ENCODE measurements at regions not wholly inside any gene's neighbourhood (a gene's known extent, or its start where the extent isn't known, plus 50 kb on each side); places are given as distances from the start of the nearest gene placed in this dataset.

DNA sequence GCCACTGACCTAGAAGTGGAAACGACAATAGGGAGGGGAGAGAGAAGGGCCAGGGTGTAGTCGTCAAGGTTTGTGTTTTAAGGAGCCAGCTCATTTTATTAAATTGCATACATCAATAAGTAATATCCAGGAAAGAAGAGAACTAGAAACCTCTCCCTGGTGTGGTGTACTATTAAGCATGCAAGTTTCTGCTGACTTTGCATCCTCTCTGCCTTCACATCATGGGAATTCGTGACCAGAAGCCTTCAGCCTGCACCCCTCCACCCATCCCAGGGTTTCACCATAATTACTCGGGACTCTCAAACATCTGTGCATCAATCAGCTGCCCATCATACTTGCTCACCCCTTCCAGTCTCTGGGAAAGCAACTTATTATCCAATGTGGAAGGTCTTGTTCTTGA is 70.9 kb upstream of the UBE3A start:
- intact Hi-C loops (cut with micrococcal nuclease) = loop anchor here (2.0 to 5.0 kb wide), 2 partner anchors 428 to 1355 kb away; no protein-coding TSS in a partner anchor

DNA sequence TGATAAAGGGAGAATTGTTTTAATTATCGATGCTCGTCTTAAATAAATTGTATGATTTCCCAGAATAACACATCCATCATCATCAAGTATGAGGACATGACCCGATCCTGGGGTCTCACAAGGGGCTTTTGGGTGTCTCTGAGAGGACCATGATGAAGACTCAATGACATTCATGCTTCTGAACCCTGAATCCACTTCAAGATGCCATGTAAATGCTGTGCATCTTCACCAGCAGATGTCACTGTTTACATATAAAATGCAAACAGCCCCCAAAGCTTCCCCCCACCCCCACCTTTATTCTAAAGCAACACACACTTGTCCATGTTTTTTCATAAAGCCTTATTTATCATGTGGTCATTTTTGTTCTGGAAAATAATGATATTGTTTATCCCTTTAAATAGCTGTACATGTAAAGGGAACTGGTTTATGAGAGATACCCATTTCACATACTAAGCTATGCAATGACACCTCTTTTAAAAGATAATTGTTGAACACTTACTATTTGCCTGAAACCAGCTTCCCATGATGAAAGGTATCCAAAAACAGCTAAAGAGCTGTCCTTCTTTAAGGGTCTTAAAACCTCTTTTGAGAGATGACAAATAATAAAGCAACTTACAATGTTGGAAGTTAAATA is 69.7 kb upstream of the UBE3A start:
- intact Hi-C loops (cut with micrococcal nuclease) = loop anchor here (1.0 to 5.0 kb wide), 3 partner anchors 429 to 1356 kb away; no protein-coding TSS in a partner anchor

DNA sequence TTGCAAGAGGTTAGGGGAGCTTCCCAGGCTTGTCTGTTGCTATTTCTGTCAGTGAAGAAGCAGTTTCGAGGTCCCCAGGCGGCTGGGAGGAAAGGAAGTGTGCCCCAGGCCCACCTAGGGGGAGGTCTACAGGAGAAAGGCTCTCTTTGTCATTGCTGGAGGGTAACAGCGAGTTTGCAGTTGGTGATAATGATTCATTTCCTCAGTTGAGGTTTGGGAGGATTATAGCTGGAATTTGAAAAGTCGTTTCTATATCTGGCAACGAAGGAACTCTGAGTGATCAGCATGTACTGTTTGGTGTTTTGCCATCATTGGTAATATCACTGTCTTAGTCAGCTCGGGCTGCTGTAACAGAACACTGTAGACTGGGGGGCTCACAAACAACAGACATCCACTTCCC is 65.5 kb upstream of the UBE3A start:
- intact Hi-C loops (cut with micrococcal nuclease) = no loop called here

DNA sequence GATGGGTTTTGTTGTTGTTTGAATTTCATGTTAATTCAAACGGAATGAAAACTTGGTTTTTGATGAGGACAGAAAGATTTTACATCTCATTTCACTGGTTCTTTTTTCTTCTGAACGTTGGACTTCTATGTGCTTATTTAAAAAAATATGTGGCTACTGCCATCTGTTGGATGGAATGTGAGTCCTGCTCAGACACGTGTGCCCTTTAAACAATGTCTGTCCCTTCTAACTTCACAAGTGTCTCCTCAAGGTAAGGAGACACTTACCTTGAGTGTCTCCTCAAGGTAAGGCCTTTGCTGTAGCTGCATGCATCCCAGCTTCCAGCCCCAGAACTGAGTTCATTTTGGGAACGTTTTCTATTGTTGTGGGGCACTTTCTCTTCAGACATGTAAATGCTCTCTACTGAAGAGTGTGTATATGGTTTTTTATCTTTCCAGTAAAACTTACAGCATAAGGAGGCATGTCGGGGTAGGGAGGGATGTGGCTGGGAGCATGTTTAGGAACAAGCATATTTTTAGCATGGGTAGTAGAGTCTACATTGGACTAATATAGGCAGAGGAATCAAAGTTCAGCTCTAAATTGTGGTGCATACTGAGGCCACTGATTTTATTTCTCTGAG is 63.1 kb upstream of the UBE3A start:
- intact Hi-C loops (cut with micrococcal nuclease) = loop anchor here (2.0 kb wide), 1 partner anchor 1859 kb away; no protein-coding TSS in a partner anchor

DNA sequence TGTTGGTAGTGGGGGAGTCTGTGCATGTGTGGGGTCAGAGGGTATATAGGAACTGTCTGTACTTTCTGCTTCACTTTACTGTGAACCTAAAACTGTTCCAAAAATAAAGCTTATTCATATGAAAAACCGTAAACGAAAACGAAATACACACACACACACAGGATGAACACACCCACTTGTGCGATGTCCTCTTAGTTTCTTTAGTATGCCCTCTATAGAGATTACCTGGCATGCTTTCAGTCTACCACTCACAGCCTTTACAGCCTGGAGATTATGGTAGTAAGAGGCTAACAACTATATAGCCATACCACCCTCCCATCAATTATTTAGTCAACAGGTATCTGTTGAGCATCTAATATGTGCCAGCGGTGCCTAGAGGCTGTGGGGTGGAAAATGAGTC is 60.0 kb upstream of the UBE3A start:
- intact Hi-C loops (cut with micrococcal nuclease) = no loop called here

DNA sequence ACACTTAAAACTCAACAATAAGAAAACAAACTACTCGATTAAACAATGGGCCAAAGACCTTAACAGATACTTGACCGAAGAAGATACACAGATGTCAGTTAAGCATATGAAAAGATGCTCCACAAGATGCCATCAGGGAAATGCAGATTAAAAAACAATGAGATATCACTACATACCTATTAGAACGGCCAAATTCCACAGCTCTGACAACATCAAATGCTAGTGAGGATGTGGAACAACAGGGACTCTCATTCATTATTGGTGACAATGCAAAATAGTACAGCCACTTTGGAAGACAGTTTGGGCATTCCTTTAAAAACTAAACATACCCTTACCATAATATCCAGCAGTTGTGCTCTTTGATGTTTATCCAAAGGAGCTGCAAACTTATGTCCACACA is 59.1 kb upstream of the UBE3A start:
- intact Hi-C loops (cut with micrococcal nuclease) = no loop called here

DNA sequence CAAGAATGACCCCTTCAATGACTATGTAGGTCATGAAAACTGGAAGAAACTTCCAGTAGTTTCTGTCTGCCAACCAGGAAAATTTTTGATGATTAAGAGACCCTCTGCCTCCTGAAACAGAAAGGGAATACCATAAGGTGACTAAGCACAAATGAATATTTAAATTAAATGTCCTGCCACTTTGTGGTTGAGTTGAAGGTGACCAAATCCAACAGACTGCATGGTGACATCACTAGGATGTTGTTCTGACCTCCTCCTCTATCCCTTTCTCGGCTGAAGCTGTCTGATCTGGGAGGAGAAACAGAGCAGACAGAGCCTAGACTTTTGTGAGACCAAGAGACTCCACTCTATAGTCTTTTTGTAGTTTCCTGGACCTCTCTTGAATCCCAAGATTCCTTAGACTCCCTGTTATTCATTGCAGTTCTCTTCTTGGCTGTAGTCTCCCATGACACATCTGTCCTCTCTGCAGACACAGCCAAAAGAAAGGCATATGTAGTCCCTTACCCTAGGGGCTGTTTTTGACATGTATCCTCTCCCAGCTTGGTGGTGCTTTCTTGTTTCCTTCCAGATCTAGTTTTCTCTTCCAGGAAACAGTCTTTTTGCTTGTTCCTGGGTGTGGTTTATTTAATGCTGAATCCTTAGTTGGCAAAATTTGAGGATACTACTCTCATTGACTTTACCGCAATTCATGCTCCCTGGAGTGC is 55.2 kb upstream of the UBE3A start:
- intact Hi-C loops (cut with micrococcal nuclease) = no loop called here

DNA sequence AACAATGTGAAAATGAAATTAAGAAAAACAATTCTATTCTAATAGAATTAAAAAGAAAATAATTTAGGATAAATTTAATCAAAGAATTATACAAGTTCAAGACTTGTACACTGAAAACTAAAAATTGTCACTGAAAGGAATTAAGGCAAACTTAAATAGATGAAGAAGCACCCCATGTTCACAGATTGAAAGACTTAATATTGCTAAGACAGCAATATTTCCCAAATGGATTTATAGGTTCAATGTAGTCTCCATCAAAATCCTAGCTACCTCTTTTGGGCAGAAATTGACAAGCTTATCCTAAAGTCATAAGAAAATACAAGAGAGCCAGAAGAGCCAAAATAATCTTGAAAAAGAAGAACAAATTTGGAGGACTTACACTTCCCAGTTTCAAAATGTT is 53.5 kb upstream of the UBE3A start:
- intact Hi-C loops (cut with micrococcal nuclease) = no loop called here
